H1 (cell line): ENCODE measurements at regions not wholly inside any gene's neighbourhood (a gene's known extent, or its start where the extent isn't known, plus 50 kb on each side); places are given as distances from the start of the nearest gene placed in this dataset.

Experiments used
- CTCF ChIA-PET: fragments of 300-600 bp; sonication (Branson Sonifier 250); formaldehyde crosslinking; loops from one replicate; lab custom pipeline; 2021; ENCODE audit not compliant: partially characterized antibody; lab: Charles Lee
- POLR2A ChIA-PET: fragments of 300-600 bp; sonication (Branson Sonifier 250); formaldehyde crosslinking; loops from one replicate; lab custom pipeline; 2021; ENCODE audit warnings: inconsistent platforms; ENCODE audit not compliant: partially characterized antibody; lab: Charles Lee
- DNase-seq, 2 experiments: peaks; one replicate each; pipeline versions ENCODE4 v3.0.0 to v3.0.0-alpha.2; 2010 to 2022; ENCODE audit warnings: low spot score in 2 of 2, low read depth in 1 of 2, mixed read lengths in 1 of 2
- FAIRE-seq: peaks from 2 replicates; lab custom pipeline; 2011; peaks lifted over from hg19 to GRCh38; lab: Jason Lieb, UNC
- H2AFZ ChIP-seq: 2 replicates; pipeline ENCODE4 v1.8.1; 2012; ENCODE audit warnings: low read length, inconsistent platforms
- H2AK5ac ChIP-seq: 2 replicates; pipeline ENCODE4 v1.6.1; 2013; ENCODE audit warnings: low read depth, low read length
- H2BK120ac ChIP-seq: replicated peaks from 2 replicates; pipeline ENCODE3; 2013; ENCODE audit warnings: low read depth, low read length, inconsistent platforms
- H2BK12ac ChIP-seq: 2 replicates; pipeline ENCODE4 v1.6.1; 2013; ENCODE audit warnings: low read depth, low read length
- H2BK15ac ChIP-seq: 2 replicates; pipeline ENCODE4 v1.6.1; 2013; ENCODE audit warnings: low read length
- H2BK20ac ChIP-seq: 2 replicates; pipeline ENCODE4 v1.6.1; 2013; ENCODE audit warnings: low read length
- H2BK5ac ChIP-seq: 2 replicates; pipeline ENCODE4 v1.6.1; 2013; ENCODE audit warnings: low read depth, low read length
- H3K14ac ChIP-seq: 2 replicates; pipeline ENCODE4 v1.6.1; 2013; ENCODE audit warnings: inconsistent platforms; ENCODE audit not compliant: insufficient read length
- H3K18ac ChIP-seq: 2 replicates; pipeline ENCODE4 v1.6.1; 2013; ENCODE audit warnings: low read length; ENCODE audit errors: extremely low read depth
- H3K23ac ChIP-seq: 2 replicates; pipeline ENCODE4 v1.6.1; 2013; ENCODE audit warnings: inconsistent platforms; ENCODE audit not compliant: insufficient read length
- H3K23me2 ChIP-seq: 2 replicates; pipeline ENCODE4 v1.6.1; 2013; ENCODE audit warnings: low read depth, low read length
- H3K27ac ChIP-seq: 2 replicates; pipeline ENCODE4 v1.6.1; 2011; ENCODE audit warnings: low read depth, low read length, inconsistent platforms
- H3K27me3 ChIP-seq, 4 experiments: replicated peaks in 1 of 4; 1 replicate in 1 of 4; 2 replicates in 3 of 4; pipeline versions ENCODE4 v1.6.1 to v1.8.1; 2011 to 2013; ENCODE audit warnings: low read length in 3 of 4, mild to moderate bottlenecking in 3 of 4, inconsistent platforms in 2 of 4, mixed read lengths in 2 of 4, moderate library complexity in 1 of 4; ENCODE audit not compliant: control insufficient read depth in 3 of 4, insufficient read depth in 3 of 4; ENCODE audit errors: extremely low read depth in 1 of 4
- H3K36me3 ChIP-seq, 4 experiments: 2 replicates each; pipeline versions ENCODE4 v1.6.1 to v1.8.1; 2011 to 2013; ENCODE audit warnings: mild to moderate bottlenecking in 4 of 4, low read length in 3 of 4, moderate library complexity in 2 of 4, control low read depth in 1 of 4, inconsistent platforms in 1 of 4; ENCODE audit not compliant: insufficient read depth in 4 of 4, control insufficient read depth in 2 of 4
- H3K4ac ChIP-seq: replicated peaks from 2 replicates; pipeline ENCODE3; 2013; ENCODE audit warnings: low read length, low read depth, mixed read lengths, inconsistent platforms; ENCODE audit not compliant: insufficient read length
- H3K4me1 ChIP-seq, 4 experiments: replicated peaks in 1 of 4; 1 replicate in 1 of 4; 2 replicates in 3 of 4; pipeline versions ENCODE4 v1.6.1 to v1.8.1; 2011 to 2013; ENCODE audit warnings: low read length in 3 of 4, inconsistent platforms in 2 of 4, mixed read lengths in 1 of 4; ENCODE audit not compliant: insufficient read depth in 4 of 4, control insufficient read depth in 3 of 4
- H3K4me2 ChIP-seq, 2 experiments: 2 replicates each; pipeline versions ENCODE4 v1.6.1 to v1.8.1; 2011 to 2013; ENCODE audit warnings: low read depth in 2 of 2, low read length in 2 of 2, control low read depth in 1 of 2, inconsistent platforms in 1 of 2, mild to moderate bottlenecking in 1 of 2; ENCODE audit not compliant: insufficient read depth in 1 of 2
- H3K4me3 ChIP-seq, 4 experiments: fragments of 200-600, 300-600 bp in 1 of 4; sonication (generic), shearing (Covaris generic), sonication (Bioruptor Twin) in 1 of 4; 2 replicates each; pipeline versions ENCODE4 v1.5.1 to v1.8.1; 2011 to 2016; ENCODE audit warnings: low read length in 4 of 4, low read depth in 3 of 4, control low read depth in 2 of 4, inconsistent platforms in 2 of 4, mild to moderate bottlenecking in 2 of 4, mixed read lengths in 1 of 4, moderate library complexity in 1 of 4; ENCODE audit not compliant: insufficient read depth in 2 of 4; ENCODE audit errors: extremely low read depth in 1 of 4
- H3K56ac ChIP-seq: replicated peaks from 2 replicates; pipeline ENCODE3; 2013; ENCODE audit warnings: low read depth, mild to moderate bottlenecking, mixed read lengths, low read length, inconsistent platforms; ENCODE audit not compliant: insufficient read length
- H3K79me1 ChIP-seq: 2 replicates; pipeline ENCODE4 v1.6.1; 2013; ENCODE audit warnings: low read depth, low read length, control low read depth
- H3K79me2 ChIP-seq, 2 experiments: 2 replicates each; pipeline versions ENCODE4 v1.6.1 to v1.8.1; 2012 to 2013; ENCODE audit warnings: low read length in 2 of 2, mild to moderate bottlenecking in 2 of 2, inconsistent platforms in 1 of 2; ENCODE audit not compliant: insufficient read depth in 2 of 2, control insufficient read depth in 1 of 2
- H3K9ac ChIP-seq, 4 experiments: replicated peaks in 1 of 4; 1 replicate in 1 of 4; 2 replicates in 3 of 4; pipeline versions ENCODE4 v1.6.1 to v1.8.1; 2011 to 2013; ENCODE audit warnings: low read depth in 3 of 4, low read length in 3 of 4, control low read depth in 2 of 4, mild to moderate bottlenecking in 2 of 4, moderate library complexity in 2 of 4, inconsistent platforms in 1 of 4; ENCODE audit errors: extremely low read depth in 1 of 4
- H3K9me3 ChIP-seq, 2 experiments: 2 replicates each; pipeline versions ENCODE4 v1.6.1 to v1.8.1; 2012 to 2013; ENCODE audit warnings: mild to moderate bottlenecking in 2 of 2, moderate library complexity in 2 of 2, control low read depth in 1 of 2, inconsistent platforms in 1 of 2, low read depth in 1 of 2, low read length in 1 of 2, mixed read lengths in 1 of 2; ENCODE audit not compliant: insufficient read depth in 2 of 2
- H4K20me1 ChIP-seq, 2 experiments: replicated peaks in 1 of 2; 2 replicates each; pipeline versions ENCODE3 to v1.8.1; 2011 to 2013; ENCODE audit warnings: inconsistent platforms in 2 of 2, low read length in 2 of 2, mild to moderate bottlenecking in 1 of 2; ENCODE audit not compliant: insufficient read depth in 2 of 2, control insufficient read depth in 1 of 2
- H4K5ac ChIP-seq: 2 replicates; pipeline ENCODE4 v1.6.1; 2013; ENCODE audit warnings: low read length, low read depth, mixed read lengths, inconsistent platforms; ENCODE audit not compliant: insufficient read length
- H4K8ac ChIP-seq: 2 replicates; pipeline ENCODE4 v1.8.0; 2013; ENCODE audit warnings: mild to moderate bottlenecking, moderate library complexity, low read length, inconsistent platforms; ENCODE audit not compliant: insufficient read depth; ENCODE audit errors: extremely low read depth
- H4K91ac ChIP-seq: replicated peaks from 2 replicates; pipeline ENCODE3; 2013; ENCODE audit warnings: low read length, mixed read lengths, inconsistent platforms; ENCODE audit not compliant: insufficient read length
- CREB1 ChIP-seq: IDR thresholded peaks from 2 replicates; pipeline ENCODE4 v1.6.1; 2012; ENCODE audit warnings: inconsistent platforms
- FOSL1 ChIP-seq: IDR thresholded peaks from 2 replicates; pipeline ENCODE4 v1.6.1; 2011; ENCODE audit warnings: mild to moderate bottlenecking, low read depth, low read length, moderate library complexity; ENCODE audit not compliant: insufficient read depth
- GTF2F1 ChIP-seq: IDR thresholded peaks from 2 replicates; pipeline ENCODE4 v1.6.1; 2012; ENCODE audit warnings: low read depth, low read length, improper control_type of control experiment, borderline replicate concordance
- MAFK ChIP-seq: IDR thresholded peaks from 2 replicates; pipeline ENCODE4 v1.6.1; 2012; ENCODE audit warnings: low read depth, mild to moderate bottlenecking, improper control_type of control experiment, low read length
- WGBS, 2 experiments: shearing (Covaris generic) in 1 of 2; methylation state at CpG; one replicate each; pipeline versions ENCODE4 v1.1.6 to v1.1.7; 2013 to 2015; ENCODE audit warnings: low lambda C conversion rate in 2 of 2, mixed read lengths in 2 of 2, inconsistent platforms in 1 of 2, low coverage in 1 of 2, missing lambda C conversion rate in 1 of 2; ENCODE audit not compliant: insufficient replicate concordance in 2 of 2, insufficient coverage in 1 of 2, insufficient read length in 1 of 2; ENCODE audit errors: extremely low coverage in 1 of 2, missing lambda C conversion rate in 1 of 2; 5-methylcytosine and 5-hydroxymethylcytosine counted together
- TF ChIP-seq, protein P1 (sequence below): IDR thresholded peaks from 2 replicates; pipeline ENCODE4 v1.6.1; 2012; ENCODE audit warnings: inconsistent platforms

DNA sequence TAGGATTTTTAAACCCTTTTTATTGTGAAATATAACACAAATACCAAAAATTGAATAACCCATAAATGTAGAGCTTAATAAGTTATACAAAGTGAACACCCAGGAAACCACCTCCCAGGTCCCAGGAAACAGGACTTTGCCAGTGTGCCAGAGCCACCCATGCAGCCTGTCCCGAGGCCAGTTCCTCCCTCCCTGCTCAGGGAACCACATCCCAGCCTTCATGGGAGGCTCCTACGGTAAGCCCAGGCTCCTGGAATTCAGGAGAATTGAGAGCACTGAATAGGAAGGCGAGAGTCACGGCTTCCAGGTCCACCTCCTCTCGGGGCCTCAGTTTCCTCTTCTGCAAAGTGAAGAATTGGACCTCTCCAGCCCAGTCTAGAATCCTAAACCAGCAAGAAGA, 178.2 kb downstream of the TMEM132E start:
- WGBS, 2 experiments: 90% methylated on average over 5 of the region's 5 CpGs; no CpG with 5 or more reads in 1 of the 2 experiments
- no peaks in the 10 kb centered on the region for H3K27me3 ChIP-seq
- POLR2A ChIA-PET: no interaction called here

More for the DNA sequence above, 178.2 kb downstream of the TMEM132E start:
- Histone ChIP-seq H3K79me2 (no peaks in the 10 kb centered on the region), H2BK12ac (no peak overlapping the region), H3K23ac (no peak overlapping the region), H3K14ac (no peak overlapping the region), H3K56ac (no peak overlapping the region), H2AK5ac (no peak overlapping the region), H4K8ac (no peak overlapping the region), H3K4me3 (no peak overlapping the region), H3K4me1 (peaks cover 2 to 11% (median 5%) of the 10 kb centered on the region in 4 experiments; a peak in 6 of 7 replicates), H2BK120ac (no peak overlapping the region), H3K4me2 (no peak overlapping the region), H3K23me2 (no peaks in the 10 kb centered on the region; the same call in 1 of the 2 replicates), H2BK15ac (no peak overlapping the region), H3K9me3 (no peaks in the 10 kb centered on the region), H3K9ac (no peak overlapping the region), H3K79me1 (no peaks in the 10 kb centered on the region), H3K18ac (no peak overlapping the region), H4K5ac (no peak overlapping the region), H4K91ac (no peak overlapping the region), H2BK5ac (no peak overlapping the region), H3K36me3 (no peaks in the 10 kb centered on the region; a peak in 1 of 8 replicates), H2BK20ac (no peak overlapping the region), H4K20me1 (no peaks in the 10 kb centered on the region), H2AFZ (no peak overlapping the region), H3K4ac (no peak overlapping the region), H3K27ac (no peak overlapping the region)
- TF ChIP-seq, protein P1, sequence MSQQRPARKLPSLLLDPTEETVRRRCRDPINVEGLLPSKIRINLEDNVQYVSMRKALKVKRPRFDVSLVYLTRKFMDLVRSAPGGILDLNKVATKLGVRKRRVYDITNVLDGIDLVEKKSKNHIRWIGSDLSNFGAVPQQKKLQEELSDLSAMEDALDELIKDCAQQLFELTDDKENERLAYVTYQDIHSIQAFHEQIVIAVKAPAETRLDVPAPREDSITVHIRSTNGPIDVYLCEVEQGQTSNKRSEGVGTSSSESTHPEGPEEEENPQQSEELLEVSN: no peak
- TF ChIP-seq GTF2F1: no peak
- TF ChIP-seq CREB1: no peak
- no peak for TF ChIP-seq MAFK
- no peak for TF ChIP-seq FOSL1
- CTCF ChIA-PET: interaction anchor here (0.6 kb wide), 1 partner anchor 99 kb away, joined by 3 read pairs; no protein-coding TSS in a partner anchor
- DNase-seq (no peak), FAIRE-seq (no peak)
